ENCODE measurements at regions not wholly inside any gene's neighbourhood (a gene's known extent, or its start where the extent isn't known, plus 50 kb on each side); places are given as distances from the start of the nearest gene placed in this dataset.

- Mint-ChIP-seq H3K4me3 (ENCODE audit: unreplicated experiment) (no peak overlapping the region), H3K36me3 (ENCODE audit: unreplicated experiment) (no peaks in the 10 kb centered on the region), H3K27ac (ENCODE audit: unreplicated experiment) (no peak overlapping the region), H3K9me3 (ENCODE audit: unreplicated experiment) (no peaks in the 10 kb centered on the region), H3K27me3 (ENCODE audit: unreplicated experiment) (peaks cover 53% of the 10 kb centered on the region), H3K4me1 (ENCODE audit: unreplicated experiment) (no peaks in the 10 kb centered on the region)
- TF ChIP-seq CTCF (IDR thresholded peaks at IDR 0.05): no peak
- no peak for DNase-seq (ENCODE audit: extremely low spot score, unreplicated experiment)
These were observed 71.1 kb upstream of the BLCAP start for GRCh38 chr20:37598575-37599342.

- Mint-ChIP-seq H3K4me1 (ENCODE audit: unreplicated experiment) (no peaks in the 10 kb centered on the region), H3K4me3 (ENCODE audit: unreplicated experiment) (no peak overlapping the region), H3K27ac (ENCODE audit: unreplicated experiment) (no peak overlapping the region), H3K9me3 (ENCODE audit: unreplicated experiment) (no peaks in the 10 kb centered on the region), H3K36me3 (ENCODE audit: unreplicated experiment) (no peaks in the 10 kb centered on the region), H3K27me3 (ENCODE audit: unreplicated experiment) (peaks cover 53% of the 10 kb centered on the region)
- no peak for DNase-seq (ENCODE audit: extremely low spot score, unreplicated experiment)
- no peak for TF ChIP-seq CTCF (IDR thresholded peaks at IDR 0.05)
These were observed 70.4 kb upstream of the BLCAP start for GRCh38 chr20:37598100-37598543.

- Mint-ChIP-seq H3K27ac (ENCODE audit: unreplicated experiment) (no peak overlapping the region), H3K27me3 (ENCODE audit: unreplicated experiment) (peaks cover 52% of the 10 kb centered on the region)
These were observed 69.3 kb upstream of the BLCAP start for GRCh38 chr20:37596890-37597536.

GRCh38 chr20:37596168-37596567, 68.5 kb upstream of the BLCAP start:
- Mint-ChIP-seq H3K4me1 (ENCODE audit: unreplicated experiment) (no peaks in the 10 kb centered on the region), H3K36me3 (ENCODE audit: unreplicated experiment) (no peaks in the 10 kb centered on the region), H3K27ac (ENCODE audit: unreplicated experiment) (no peak overlapping the region), H3K9me3 (ENCODE audit: unreplicated experiment) (no peaks in the 10 kb centered on the region), H3K27me3 (ENCODE audit: unreplicated experiment) (peaks cover 52% of the 10 kb centered on the region), H3K4me3 (ENCODE audit: unreplicated experiment) (no peak overlapping the region)
- TF ChIP-seq CTCF (IDR thresholded peaks at IDR 0.05): no peak
- DNase-seq (ENCODE audit: extremely low spot score, unreplicated experiment): no peak

More at GRCh38 chr20:37596890-37597536, 69.3 kb upstream of the BLCAP start:
- no peak for TF ChIP-seq CTCF (IDR thresholded peaks at IDR 0.05)
- DNase-seq (ENCODE audit: extremely low spot score, unreplicated experiment): no peak
- H3K36me3 Mint-ChIP-seq (ENCODE audit: unreplicated experiment): no peaks in the 10 kb centered on the region
- no peaks in the 10 kb centered on the region for H3K4me1 Mint-ChIP-seq (ENCODE audit: unreplicated experiment)
- no peak overlapping the region for H3K4me3 Mint-ChIP-seq (ENCODE audit: unreplicated experiment)
- H3K9me3 Mint-ChIP-seq (ENCODE audit: unreplicated experiment): no peaks in the 10 kb centered on the region

GRCh38 chr20:37593710-37594109, 66.0 kb upstream of the BLCAP start:
- peaks cover 45% of the 10 kb centered on the region for H3K27me3 Mint-ChIP-seq (ENCODE audit: unreplicated experiment)
- no peak for DNase-seq (ENCODE audit: extremely low spot score, unreplicated experiment)
- no peak for TF ChIP-seq CTCF (IDR thresholded peaks at IDR 0.05)
- no peak overlapping the region for H3K4me3 Mint-ChIP-seq (ENCODE audit: unreplicated experiment)
- H3K9me3 Mint-ChIP-seq (ENCODE audit: unreplicated experiment): no peaks in the 10 kb centered on the region
- H3K4me1 Mint-ChIP-seq (ENCODE audit: unreplicated experiment): no peaks in the 10 kb centered on the region
- H3K36me3 Mint-ChIP-seq (ENCODE audit: unreplicated experiment): no peaks in the 10 kb centered on the region
- no peak overlapping the region for H3K27ac Mint-ChIP-seq (ENCODE audit: unreplicated experiment)

Data from osteocyte (in vitro differentiated cells).